ENCODE measurements at regions not wholly inside any gene's neighbourhood (a gene's known extent, or its start where the extent isn't known, plus 50 kb on each side); places are given as distances from the start of the nearest gene placed in this dataset.
A peak's percentile ranks its signal among the peaks of the same experiment; 100 is the strongest.

- no peaks in the 10 kb centered on the region for H3K9me3 ChIP-seq (ENCODE audit: control insufficient read depth, insufficient read depth, low read length)
- no peak for TF ChIP-seq CTCF (IDR thresholded peaks at IDR 0.05; ENCODE audit: low read depth, low read length)
- no peak overlapping the region for H3K27ac ChIP-seq (ENCODE audit: low read depth, low read length)
- ChIA-PET POLR2A (no interaction called here), CTCF (no interaction called here)
- DNase-seq (ENCODE audit: low read depth, low spot score), result peak; percentile 2
- H3K4me3 ChIP-seq (ENCODE audit: low read depth, low read length), result no peak overlapping the region
- peaks cover 2% of the 10 kb centered on the region for H3K27me3 ChIP-seq (ENCODE audit: control insufficient read depth, insufficient read depth, low read length)
These were observed 195.8 kb downstream of the KCNJ2 start for GRCh38 chr17:70365091-70365583.

- CTCF ChIA-PET, result no interaction called here
- no peak overlapping the region for H3K27ac ChIP-seq (ENCODE audit: low read depth, low read length)
These were observed 197.1 kb downstream of the KCNJ2 start for GRCh38 chr17:70366386-70366785.

GRCh38 chr17:70368011-70368410 lies 198.7 kb downstream of the KCNJ2 start:
- no peak overlapping the region for H3K4me3 ChIP-seq (ENCODE audit: low read depth, low read length)
- ChIA-PET POLR2A (no interaction called here), CTCF (no interaction called here)
- TF ChIP-seq CTCF (IDR thresholded peaks at IDR 0.05; ENCODE audit: low read depth, low read length), result no peak
- no peak overlapping the region for H3K27ac ChIP-seq (ENCODE audit: low read depth, low read length)
- H3K27me3 ChIP-seq (ENCODE audit: control insufficient read depth, insufficient read depth, low read length), result no peaks in the 10 kb centered on the region
- no peaks in the 10 kb centered on the region for H3K9me3 ChIP-seq (ENCODE audit: control insufficient read depth, insufficient read depth, low read length)
- DNase-seq (ENCODE audit: low read depth, low spot score), result no peak

More at GRCh38 chr17:70366386-70366785, 197.1 kb downstream of the KCNJ2 start:
- POLR2A ChIA-PET, result no interaction called here
- no peak for TF ChIP-seq CTCF (IDR thresholded peaks at IDR 0.05; ENCODE audit: low read depth, low read length)
- Histone ChIP-seq H3K27me3 (ENCODE audit: control insufficient read depth, insufficient read depth, low read length) (peaks cover 2% of the 10 kb centered on the region), H3K9me3 (ENCODE audit: control insufficient read depth, insufficient read depth, low read length) (no peaks in the 10 kb centered on the region), H3K4me3 (ENCODE audit: low read depth, low read length) (no peak overlapping the region)
- no peak for DNase-seq (ENCODE audit: low read depth, low spot score)

- ChIA-PET CTCF (no interaction called here), POLR2A (no interaction called here)
- Histone ChIP-seq H3K27me3 (ENCODE audit: control insufficient read depth, insufficient read depth, low read length) (no peaks in the 10 kb centered on the region), H3K27ac (ENCODE audit: low read depth, low read length) (no peak overlapping the region), H3K4me3 (ENCODE audit: low read depth, low read length) (no peak overlapping the region), H3K9me3 (ENCODE audit: control insufficient read depth, insufficient read depth, low read length) (no peaks in the 10 kb centered on the region)
- TF ChIP-seq CTCF (IDR thresholded peaks at IDR 0.05; ENCODE audit: low read depth, low read length), result no peak
- no peak for DNase-seq (ENCODE audit: low read depth, low spot score)
These were observed 200.1 kb downstream of the KCNJ2 start for GRCh38 chr17:70369391-70369790.

GRCh38 chr17:70370816-70371215 lies 201.5 kb downstream of the KCNJ2 start:
- H3K27ac ChIP-seq (ENCODE audit: low read depth, low read length), result no peak overlapping the region
- POLR2A ChIA-PET, result no interaction called here
- H3K9me3 ChIP-seq (ENCODE audit: control insufficient read depth, insufficient read depth, low read length), result no peaks in the 10 kb centered on the region
- H3K4me3 ChIP-seq (ENCODE audit: low read depth, low read length), result no peak overlapping the region
- H3K27me3 ChIP-seq (ENCODE audit: control insufficient read depth, insufficient read depth, low read length), result no peaks in the 10 kb centered on the region
- no peak for TF ChIP-seq CTCF (IDR thresholded peaks at IDR 0.05; ENCODE audit: low read depth, low read length)
- CTCF ChIA-PET, result no interaction called here
- no peak for DNase-seq (ENCODE audit: low read depth, low spot score)

Data from AG04450 (cell line).